Activated T-helper 17 cell treated with anti-CD3 and anti-CD28 coated beads, Interleukin-2, amount 50 U/mL, for 72 hours (primary cell): ENCODE measurements at regions not wholly inside any gene's neighbourhood (a gene's known extent, or its start where the extent isn't known, plus 50 kb on each side); places are given as distances from the start of the nearest gene placed in this dataset.

Experiments used
- ATAC-seq: fragments of 150-1000 bp; cut with Tn5 transposase; replicated peaks from 2 replicates; pipeline ENCODE4 v1.10.0; 2021; ENCODE audit warnings: mild to moderate bottlenecking, moderate library complexity
- H3K27ac Mint-ChIP-seq: one replicate; pipeline ENCODE4 v1.8.0; 2022; ENCODE audit warnings: mixed read lengths
- H3K27me3 Mint-ChIP-seq: one replicate; pipeline ENCODE4 v1.8.0; 2022; ENCODE audit warnings: mixed read lengths
- H3K36me3 Mint-ChIP-seq: one replicate; pipeline ENCODE4 v1.8.0; 2022; ENCODE audit warnings: low read depth, mild to moderate bottlenecking, mixed read lengths
- H3K4me1 Mint-ChIP-seq: one replicate; pipeline ENCODE4 v1.8.0; 2022; ENCODE audit warnings: mixed read lengths
- H3K4me3 Mint-ChIP-seq: one replicate; pipeline ENCODE4 v1.8.0; 2022; ENCODE audit warnings: mild to moderate bottlenecking, mixed read lengths
- H3K9me3 Mint-ChIP-seq: one replicate; pipeline ENCODE4 v1.8.0; 2022; ENCODE audit warnings: mixed read lengths

- Mint-ChIP-seq H3K4me3 (no peak overlapping the region), H3K4me1 (no peaks in the 10 kb centered on the region), H3K36me3 (no peaks in the 10 kb centered on the region), H3K27me3 (no peaks in the 10 kb centered on the region), H3K9me3 (peaks cover 5% of the 10 kb centered on the region), H3K27ac (no peak overlapping the region)
- ATAC-seq: no peak
These were observed 366.6 kb upstream of the CLNK start for GRCh38 chr4:11051181-11051580.

- Mint-ChIP-seq H3K36me3 (no peaks in the 10 kb centered on the region), H3K27ac (no peak overlapping the region), H3K4me1 (no peaks in the 10 kb centered on the region), H3K9me3 (peaks cover 5% of the 10 kb centered on the region), H3K27me3 (no peaks in the 10 kb centered on the region), H3K4me3 (no peak overlapping the region)
- no peak for ATAC-seq
These were observed 366.2 kb upstream of the CLNK start for GRCh38 chr4:11050766-11051165.

GRCh38 chr4:11049001-11049400 lies 364.4 kb upstream of the CLNK start:
- Mint-ChIP-seq H3K36me3 (no peaks in the 10 kb centered on the region), H3K4me1 (no peaks in the 10 kb centered on the region), H3K27ac (no peak overlapping the region), H3K9me3 (peaks cover 10% of the 10 kb centered on the region), H3K4me3 (no peak overlapping the region), H3K27me3 (no peaks in the 10 kb centered on the region)
- no peak for ATAC-seq

GRCh38 chr4:11042760-11043159 lies 358.2 kb upstream of the CLNK start:
- no peaks in the 10 kb centered on the region for H3K27me3 Mint-ChIP-seq
- no peaks in the 10 kb centered on the region for H3K36me3 Mint-ChIP-seq
- H3K4me3 Mint-ChIP-seq: no peak overlapping the region
- no peaks in the 10 kb centered on the region for H3K4me1 Mint-ChIP-seq
- ATAC-seq: no peak
- peaks cover 10% of the 10 kb centered on the region for H3K9me3 Mint-ChIP-seq
- H3K27ac Mint-ChIP-seq: no peak overlapping the region

GRCh38 chr4:11039634-11040131 lies 355.1 kb upstream of the CLNK start:
- Mint-ChIP-seq H3K4me3 (no peak overlapping the region), H3K27ac (no peak overlapping the region), H3K27me3 (no peaks in the 10 kb centered on the region), H3K36me3 (no peaks in the 10 kb centered on the region), H3K4me1 (no peaks in the 10 kb centered on the region), H3K9me3 (no peaks in the 10 kb centered on the region)
- ATAC-seq: no peak

GRCh38 chr4:11038926-11039325 lies 354.4 kb upstream of the CLNK start:
- no peak overlapping the region for H3K4me3 Mint-ChIP-seq
- H3K4me1 Mint-ChIP-seq: no peaks in the 10 kb centered on the region
- no peaks in the 10 kb centered on the region for H3K36me3 Mint-ChIP-seq
- H3K9me3 Mint-ChIP-seq: no peaks in the 10 kb centered on the region
- no peaks in the 10 kb centered on the region for H3K27me3 Mint-ChIP-seq
- no peak for ATAC-seq
- no peak overlapping the region for H3K27ac Mint-ChIP-seq

GRCh38 chr4:11037637-11038036 lies 353.1 kb upstream of the CLNK start:
- Mint-ChIP-seq H3K9me3 (no peaks in the 10 kb centered on the region), H3K4me3 (no peak overlapping the region), H3K27me3 (no peaks in the 10 kb centered on the region), H3K27ac (no peak overlapping the region), H3K4me1 (no peaks in the 10 kb centered on the region), H3K36me3 (no peaks in the 10 kb centered on the region)
- no peak for ATAC-seq

- Mint-ChIP-seq H3K9me3 (peaks cover 12% of the 10 kb centered on the region), H3K4me1 (no peaks in the 10 kb centered on the region), H3K27ac (no peak overlapping the region), H3K4me3 (no peak overlapping the region), H3K36me3 (no peaks in the 10 kb centered on the region), H3K27me3 (no peaks in the 10 kb centered on the region)
- ATAC-seq: no peak
These were observed 343.8 kb upstream of the CLNK start for GRCh38 chr4:11028334-11028733.

GRCh38 chr4:11021333-11021732 lies 336.8 kb upstream of the CLNK start:
- Mint-ChIP-seq H3K4me1 (no peaks in the 10 kb centered on the region), H3K4me3 (no peak overlapping the region), H3K27ac (no peak overlapping the region), H3K36me3 (no peaks in the 10 kb centered on the region), H3K27me3 (no peaks in the 10 kb centered on the region), H3K9me3 (peaks cover 9% of the 10 kb centered on the region)
- no peak for ATAC-seq

GRCh38 chr4:11019451-11020240 lies 335.1 kb upstream of the CLNK start:
- no peaks in the 10 kb centered on the region for H3K4me1 Mint-ChIP-seq
- H3K36me3 Mint-ChIP-seq: no peaks in the 10 kb centered on the region
- H3K27ac Mint-ChIP-seq: no peak overlapping the region
- no peaks in the 10 kb centered on the region for H3K27me3 Mint-ChIP-seq
- peaks cover 5% of the 10 kb centered on the region for H3K9me3 Mint-ChIP-seq
- H3K4me3 Mint-ChIP-seq: no peak overlapping the region
- no peak for ATAC-seq

GRCh38 chr4:11014199-11014598 lies 329.6 kb upstream of the CLNK start:
- ATAC-seq: no peak
- Mint-ChIP-seq H3K4me1 (no peaks in the 10 kb centered on the region), H3K27ac (no peak overlapping the region), H3K9me3 (peaks cover 5% of the 10 kb centered on the region), H3K27me3 (no peaks in the 10 kb centered on the region), H3K36me3 (no peaks in the 10 kb centered on the region), H3K4me3 (no peak overlapping the region)

GRCh38 chr4:11013094-11013664 lies 328.6 kb upstream of the CLNK start:
- Mint-ChIP-seq H3K9me3 (peaks cover 5% of the 10 kb centered on the region), H3K27ac (no peak overlapping the region), H3K4me3 (no peak overlapping the region), H3K36me3 (no peaks in the 10 kb centered on the region), H3K27me3 (no peaks in the 10 kb centered on the region), H3K4me1 (no peaks in the 10 kb centered on the region)
- ATAC-seq: no peak

- no peaks in the 10 kb centered on the region for H3K4me1 Mint-ChIP-seq
- H3K36me3 Mint-ChIP-seq: no peaks in the 10 kb centered on the region
- H3K9me3 Mint-ChIP-seq: peaks cover 5% of the 10 kb centered on the region
- no peak for ATAC-seq
- H3K27me3 Mint-ChIP-seq: no peaks in the 10 kb centered on the region
- H3K27ac Mint-ChIP-seq: no peak overlapping the region
- H3K4me3 Mint-ChIP-seq: no peak overlapping the region
These were observed 326.7 kb upstream of the CLNK start for GRCh38 chr4:11011249-11011648.

GRCh38 chr4:11010624-11011023 lies 326.1 kb upstream of the CLNK start:
- Mint-ChIP-seq H3K4me3 (no peak overlapping the region), H3K4me1 (no peaks in the 10 kb centered on the region), H3K27ac (no peak overlapping the region), H3K9me3 (peaks cover 5% of the 10 kb centered on the region), H3K36me3 (no peaks in the 10 kb centered on the region), H3K27me3 (no peaks in the 10 kb centered on the region)
- ATAC-seq: no peak

GRCh38 chr4:11009281-11009680 lies 324.7 kb upstream of the CLNK start:
- no peaks in the 10 kb centered on the region for H3K4me1 Mint-ChIP-seq
- H3K27me3 Mint-ChIP-seq: no peaks in the 10 kb centered on the region
- H3K4me3 Mint-ChIP-seq: no peak overlapping the region
- ATAC-seq: no peak
- peaks cover 9% of the 10 kb centered on the region for H3K9me3 Mint-ChIP-seq
- no peaks in the 10 kb centered on the region for H3K36me3 Mint-ChIP-seq
- H3K27ac Mint-ChIP-seq: no peak overlapping the region
